ENCODE measurements at regions not wholly inside any gene's neighbourhood (a gene's known extent, or its start where the extent isn't known, plus 50 kb on each side); places are given as distances from the start of the nearest gene placed in this dataset.

- no peaks in the 10 kb centered on the region for H4K20me1 ChIP-seq (ENCODE audit: low read depth, low read length)
- no peak overlapping the region for H2AFZ ChIP-seq (ENCODE audit: low read depth, low read length, severe bottlenecking)
- H3K4me2 ChIP-seq (ENCODE audit: low read depth, low read length, poor library complexity, severe bottlenecking): no peak overlapping the region
- H3K27me3 ChIP-seq (ENCODE audit: low read length): no peaks in the 10 kb centered on the region
- no peaks in the 10 kb centered on the region for H3K36me3 ChIP-seq (ENCODE audit: low read length)
- H3K9ac ChIP-seq (ENCODE audit: low read length): no peak overlapping the region
- no peaks in the 10 kb centered on the region for H3K9me3 ChIP-seq (ENCODE audit: insufficient read depth, low read length)
- TF ChIP-seq CTCF (IDR thresholded peaks at IDR 0.05; ENCODE audit: insufficient read depth, low read length, poor library complexity, severe bottlenecking) (no peak), EZH2phosphoT487 (conservative IDR thresholded peaks at IDR 0.05; ENCODE audit: low read length) (no peak)
- no peak overlapping the region for H3K4me3 ChIP-seq (ENCODE audit: insufficient read depth, low read length, poor library complexity, severe bottlenecking)
- no peaks in the 10 kb centered on the region for H3K79me2 ChIP-seq (ENCODE audit: insufficient read depth, low read length)
- no peaks in the 10 kb centered on the region for H3F3A ChIP-seq (ENCODE audit: insufficient read depth)
- no peaks in the 10 kb centered on the region for H3K9me2 ChIP-seq (replicated peaks; ENCODE audit: insufficient read depth, low read length)
- H3K27ac ChIP-seq (ENCODE audit: low read depth, low read length): no peak overlapping the region
These were observed 225.3 kb downstream of the ATP23 start for GRCh38 chr12:58166643-58167042.

- Histone ChIP-seq H3K79me2 (ENCODE audit: insufficient read depth, low read length) (no peaks in the 10 kb centered on the region), H3F3A (ENCODE audit: insufficient read depth) (no peaks in the 10 kb centered on the region), H3K4me2 (ENCODE audit: low read depth, low read length, poor library complexity, severe bottlenecking) (no peak overlapping the region), H3K9ac (ENCODE audit: low read length) (no peak overlapping the region), H3K27ac (ENCODE audit: low read depth, low read length) (no peak overlapping the region), H3K36me3 (ENCODE audit: low read length) (no peaks in the 10 kb centered on the region), H3K9me3 (ENCODE audit: insufficient read depth, low read length) (no peaks in the 10 kb centered on the region), H2AFZ (ENCODE audit: low read depth, low read length, severe bottlenecking) (no peak overlapping the region), H3K9me2 (replicated peaks; ENCODE audit: insufficient read depth, low read length) (no peaks in the 10 kb centered on the region), H3K27me3 (ENCODE audit: low read length) (no peaks in the 10 kb centered on the region), H4K20me1 (ENCODE audit: low read depth, low read length) (no peaks in the 10 kb centered on the region), H3K4me3 (ENCODE audit: insufficient read depth, low read length, poor library complexity, severe bottlenecking) (no peak overlapping the region)
- TF ChIP-seq EZH2phosphoT487 (conservative IDR thresholded peaks at IDR 0.05; ENCODE audit: low read length) (no peak), CTCF (IDR thresholded peaks at IDR 0.05; ENCODE audit: insufficient read depth, low read length, poor library complexity, severe bottlenecking) (no peak)
These were observed 226.3 kb downstream of the ATP23 start for GRCh38 chr12:58167622-58168021.

- H3F3A ChIP-seq (ENCODE audit: insufficient read depth): no peaks in the 10 kb centered on the region
- H3K36me3 ChIP-seq (ENCODE audit: low read length): no peaks in the 10 kb centered on the region
- no peaks in the 10 kb centered on the region for H3K79me2 ChIP-seq (ENCODE audit: insufficient read depth, low read length)
- H3K27ac ChIP-seq (ENCODE audit: low read depth, low read length): no peak overlapping the region
- no peaks in the 10 kb centered on the region for H3K9me3 ChIP-seq (ENCODE audit: insufficient read depth, low read length)
- TF ChIP-seq EZH2phosphoT487 (conservative IDR thresholded peaks at IDR 0.05; ENCODE audit: low read length) (no peak), CTCF (IDR thresholded peaks at IDR 0.05; ENCODE audit: insufficient read depth, low read length, poor library complexity, severe bottlenecking) (no peak)
- H3K9me2 ChIP-seq (replicated peaks; ENCODE audit: insufficient read depth, low read length): no peaks in the 10 kb centered on the region
- no peak overlapping the region for H3K4me3 ChIP-seq (ENCODE audit: insufficient read depth, low read length, poor library complexity, severe bottlenecking)
- no peaks in the 10 kb centered on the region for H4K20me1 ChIP-seq (ENCODE audit: low read depth, low read length)
- no peaks in the 10 kb centered on the region for H3K27me3 ChIP-seq (ENCODE audit: low read length)
- H3K9ac ChIP-seq (ENCODE audit: low read length): no peak overlapping the region
- no peak overlapping the region for H3K4me2 ChIP-seq (ENCODE audit: low read depth, low read length, poor library complexity, severe bottlenecking)
- H2AFZ ChIP-seq (ENCODE audit: low read depth, low read length, severe bottlenecking): no peak overlapping the region
These were observed 228.5 kb downstream of the ATP23 start for GRCh38 chr12:58169826-58170225.
